OCI-LY7 (cell line): ENCODE measurements at regions not wholly inside any gene's neighbourhood (a gene's known extent, or its start where the extent isn't known, plus 50 kb on each side); places are given as distances from the start of the nearest gene placed in this dataset.

ENCODE experiments used
- BruUV-seq: library from RNA; stranded (reverse); fragments of 400-500 nt; replicated peaks from 2 replicates; lab custom pipeline; 2021; lab: Mats Ljungman, UMichigan
- CTCF ChIA-PET: fragments of 300-600 bp; sonication (Branson Sonifier 250); formaldehyde crosslinking; loops from one replicate; lab custom pipeline; 2022; ENCODE audit warnings: antibody characterized with exemption; ENCODE audit not compliant: unreplicated experiment; lab: Charles Lee
- POLR2A ChIA-PET: fragments of 300-600 bp; sonication (Branson Sonifier 250); formaldehyde crosslinking; loops from one replicate; lab custom pipeline; 2022; ENCODE audit warnings: antibody characterized with exemption; lab: Charles Lee
- DNase-seq: peaks from one replicate; pipeline ENCODE4 v3.0.0-alpha.2; 2015; ENCODE audit warnings: low spot score
- H2AFZ ChIP-seq: fragments of 200-600 bp; sonication (generic), shearing (Covaris generic); 2 replicates; pipeline ENCODE4 v1.6.1; 2014; ENCODE audit warnings: mild to moderate bottlenecking, antibody characterized with exemption, low read length, moderate library complexity
- H3K27ac ChIP-seq: fragments of 200-600 bp; sonication (generic); 2 replicates; pipeline ENCODE4 v1.5.1; 2014; ENCODE audit warnings: mixed run types, low read depth, mild to moderate bottlenecking, moderate library complexity, low read length, inconsistent platforms; ENCODE audit not compliant: poor library complexity, severe bottlenecking
- H3K36me3 ChIP-seq: fragments of 200-600 bp; sonication (generic); 2 replicates; pipeline ENCODE4 v1.6.1; 2014; ENCODE audit warnings: mild to moderate bottlenecking, antibody characterized with exemption, low read length, moderate library complexity, mixed read lengths; ENCODE audit not compliant: insufficient read depth
- H3K4me1 ChIP-seq: fragments of 200-600 bp; sonication (generic); 2 replicates; pipeline ENCODE4 v1.5.1; 2014; ENCODE audit warnings: mild to moderate bottlenecking, low read length; ENCODE audit not compliant: insufficient read depth, poor library complexity, severe bottlenecking
- H3K4me2 ChIP-seq: fragments of 200-600 bp; sonication (generic); 2 replicates; pipeline ENCODE4 v1.6.1; 2014; ENCODE audit warnings: mild to moderate bottlenecking, low read length
- H3K4me3 ChIP-seq: fragments of 200-600 bp; sonication (generic); 2 replicates; pipeline ENCODE4 v1.5.1; 2014; ENCODE audit warnings: mild to moderate bottlenecking, low read depth, low read length; ENCODE audit not compliant: poor library complexity, severe bottlenecking
- H3K79me2 ChIP-seq: fragments of 200-600 bp; sonication (generic); 2 replicates; pipeline ENCODE4 v1.6.1; 2016; ENCODE audit warnings: low read depth, mild to moderate bottlenecking, low read length, moderate library complexity, mixed read lengths; ENCODE audit not compliant: insufficient read depth
- H3K9me2 ChIP-seq: fragments of 200-600 bp; sonication (generic); 2 replicates; pipeline ENCODE4 v1.6.1; 2016; ENCODE audit warnings: mild to moderate bottlenecking, low read length, mixed read lengths; ENCODE audit not compliant: insufficient read depth
- H3K9me3 ChIP-seq: fragments of 200-600 bp; sonication (generic); 2 replicates; pipeline ENCODE4 v1.6.1; 2014; ENCODE audit warnings: mild to moderate bottlenecking, mixed run types, low read length, mixed read lengths
- H4K20me1 ChIP-seq: fragments of 200-600 bp; sonication (generic); 2 replicates; pipeline ENCODE4 v1.6.1; 2014; ENCODE audit warnings: mild to moderate bottlenecking, antibody characterized with exemption, low read length, moderate library complexity, mixed read lengths; ENCODE audit not compliant: insufficient read depth
- EZH2phosphoT487 ChIP-seq: fragments of 200-600 bp; sonication (generic); IDR thresholded peaks from 2 replicates; pipeline ENCODE4 v1.6.1; 2018; ENCODE audit warnings: low read depth, borderline replicate concordance, mild to moderate bottlenecking, mixed run types, antibody characterized with exemption, low read length, moderate library complexity, mixed read lengths
- intact Hi-C: fragments of 100-400 bp; cut with micrococcal nuclease; formaldehyde crosslinking; loops from one replicate; pipeline ENCODE4 v1.10.0; 2022; ENCODE audit not compliant: unreplicated experiment
- TF ChIP-seq, protein P1 (sequence below): fragments of 200-600 bp; sonication (generic); conservative IDR thresholded peaks from 2 replicates; pipeline ENCODE4 v1.5.1; 2014; ENCODE audit warnings: mild to moderate bottlenecking, antibody characterized with exemption, low read length, moderate library complexity, mixed read lengths

DNA sequence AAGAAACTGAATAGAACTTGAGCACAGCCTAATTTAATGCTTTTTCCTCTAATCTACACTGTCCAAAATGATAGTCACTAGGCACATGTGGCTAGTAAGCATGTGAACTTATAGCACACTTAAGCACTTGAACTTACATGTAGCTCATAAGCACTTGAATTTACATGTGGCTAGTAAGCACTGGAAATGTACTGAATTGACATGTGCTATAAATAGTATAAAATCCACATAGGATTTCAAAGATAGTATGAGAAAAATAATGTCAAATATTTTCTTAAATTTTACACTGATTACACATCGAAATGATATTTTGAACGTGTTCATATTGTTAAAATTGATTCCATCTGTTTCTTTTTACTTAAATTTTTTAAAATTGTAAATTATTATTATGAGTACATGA, 167.3 kb downstream of the CARTPT start:
- BruUV-seq, result no TSS peak
- Histone ChIP-seq H3K36me3 (no peaks in the 10 kb centered on the region), H3K4me3 (no peak overlapping the region), H3K27ac (no peak overlapping the region), H3K79me2 (no peaks in the 10 kb centered on the region), H3K9me3 (peaks cover 6% of the 10 kb centered on the region; the same call in 1 of the 2 replicates), H3K9me2 (no peaks in the 10 kb centered on the region), H3K4me2 (no peak overlapping the region), H4K20me1 (no peaks in the 10 kb centered on the region), H2AFZ (no peak overlapping the region), H3K4me1 (peaks cover 5% of the 10 kb centered on the region)
- POLR2A ChIA-PET, result no interaction called here
- CTCF ChIA-PET, result no interaction called here
- intact Hi-C loops, result no loop called here
- no peak for DNase-seq
- TF ChIP-seq EZH2phosphoT487, result no peak
- TF ChIP-seq, protein P1, sequence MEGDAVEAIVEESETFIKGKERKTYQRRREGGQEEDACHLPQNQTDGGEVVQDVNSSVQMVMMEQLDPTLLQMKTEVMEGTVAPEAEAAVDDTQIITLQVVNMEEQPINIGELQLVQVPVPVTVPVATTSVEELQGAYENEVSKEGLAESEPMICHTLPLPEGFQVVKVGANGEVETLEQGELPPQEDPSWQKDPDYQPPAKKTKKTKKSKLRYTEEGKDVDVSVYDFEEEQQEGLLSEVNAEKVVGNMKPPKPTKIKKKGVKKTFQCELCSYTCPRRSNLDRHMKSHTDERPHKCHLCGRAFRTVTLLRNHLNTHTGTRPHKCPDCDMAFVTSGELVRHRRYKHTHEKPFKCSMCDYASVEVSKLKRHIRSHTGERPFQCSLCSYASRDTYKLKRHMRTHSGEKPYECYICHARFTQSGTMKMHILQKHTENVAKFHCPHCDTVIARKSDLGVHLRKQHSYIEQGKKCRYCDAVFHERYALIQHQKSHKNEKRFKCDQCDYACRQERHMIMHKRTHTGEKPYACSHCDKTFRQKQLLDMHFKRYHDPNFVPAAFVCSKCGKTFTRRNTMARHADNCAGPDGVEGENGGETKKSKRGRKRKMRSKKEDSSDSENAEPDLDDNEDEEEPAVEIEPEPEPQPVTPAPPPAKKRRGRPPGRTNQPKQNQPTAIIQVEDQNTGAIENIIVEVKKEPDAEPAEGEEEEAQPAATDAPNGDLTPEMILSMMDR, result no peak

DNA sequence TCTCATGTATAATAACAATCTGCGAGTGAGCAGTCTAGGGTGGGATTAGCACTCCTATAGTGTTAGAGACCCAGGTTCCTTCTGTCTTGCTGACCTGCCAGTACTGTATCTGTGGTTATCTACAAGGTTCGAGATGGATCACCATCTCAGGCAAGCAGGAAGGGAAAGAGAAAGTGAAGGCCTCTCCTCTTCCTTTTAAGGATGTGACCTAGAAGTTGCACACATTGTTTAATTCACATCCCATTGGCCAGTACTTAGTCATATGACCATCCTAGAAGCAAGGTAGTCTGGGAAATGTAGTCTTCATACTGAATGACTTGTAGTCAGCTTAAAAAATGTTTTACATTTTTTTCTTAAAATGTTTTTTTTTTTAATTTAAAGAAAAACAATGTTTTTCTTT, 168.6 kb downstream of the CARTPT start:
- Histone ChIP-seq H3K4me1 (peaks cover 5% of the 10 kb centered on the region), H3K9me2 (no peaks in the 10 kb centered on the region), H3K27ac (no peak overlapping the region), H3K36me3 (no peaks in the 10 kb centered on the region), H3K4me2 (peak overlapping the region; percentile 51), H3K9me3 (peaks cover 6% of the 10 kb centered on the region; the same call in 1 of the 2 replicates), H3K79me2 (no peaks in the 10 kb centered on the region), H3K4me3 (peak overlapping the region; percentile 46), H2AFZ (peak overlapping the region; percentile 97), H4K20me1 (no peaks in the 10 kb centered on the region)
- ChIA-PET POLR2A (no interaction called here), CTCF (no interaction called here)
- BruUV-seq, result no TSS peak
- intact Hi-C loops, result no loop called here
- TF ChIP-seq, protein P1, result no peak
- TF ChIP-seq EZH2phosphoT487, result no peak
- DNase-seq, result peak; percentile 90

DNA sequence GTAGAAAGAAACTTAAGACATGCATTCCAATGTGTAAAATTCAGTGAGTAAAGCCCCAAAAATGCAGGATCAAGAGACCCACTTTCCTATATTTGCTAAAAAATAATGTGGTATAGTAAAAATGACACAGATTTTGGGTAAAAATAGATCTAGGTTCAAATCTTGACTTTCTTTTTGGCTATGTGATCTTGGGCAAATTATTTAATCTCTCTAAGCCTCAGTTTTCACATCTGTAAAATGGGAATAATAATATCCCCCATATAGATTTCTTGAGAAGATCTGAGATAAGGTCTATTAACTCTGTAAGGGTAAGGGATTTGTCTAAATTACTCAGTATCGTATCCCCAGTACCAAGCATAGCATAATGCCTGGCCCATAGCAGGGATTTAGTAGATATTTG, 172.3 kb downstream of the CARTPT start:
- Histone ChIP-seq H3K9me2 (no peaks in the 10 kb centered on the region), H3K4me3 (no peak overlapping the region), H3K4me1 (peaks cover 5% of the 10 kb centered on the region), H3K79me2 (no peaks in the 10 kb centered on the region), H3K36me3 (no peaks in the 10 kb centered on the region), H3K9me3 (peaks cover 6% of the 10 kb centered on the region; the same call in 1 of the 2 replicates), H3K4me2 (no peak overlapping the region), H3K27ac (no peak overlapping the region), H4K20me1 (no peaks in the 10 kb centered on the region), H2AFZ (no peak overlapping the region)
- ChIA-PET CTCF (no interaction called here), POLR2A (no interaction called here)
- TF ChIP-seq, protein P1, result no peak
- no peak for TF ChIP-seq EZH2phosphoT487
- DNase-seq, result no peak
- intact Hi-C loops, result no loop called here
- BruUV-seq, result no TSS peak
